Neural progenitor cell (in vitro differentiated cells): ENCODE measurements at regions not wholly inside any gene's neighbourhood (a gene's known extent, or its start where the extent isn't known, plus 50 kb on each side); places are given as distances from the start of the nearest gene placed in this dataset.

Source experiments
- EZH2 ChIP-seq: fragments of 200-600 bp; sonication (generic); IDR thresholded peaks from 2 replicates; pipeline ENCODE4 v1.6.1; 2017; ENCODE audit warnings: antibody characterized with exemption, mild to moderate bottlenecking, moderate library complexity
- EZH2phosphoT487 ChIP-seq: fragments of 200-600 bp; sonication (generic); IDR thresholded peaks from 2 replicates; pipeline ENCODE4 v1.6.1; 2017; ENCODE audit warnings: antibody characterized with exemption
- TF ChIP-seq, protein P1 (sequence below): fragments of 200-600 bp; sonication (generic); IDR thresholded peaks from 2 replicates; pipeline ENCODE4 v1.5.1; 2017; ENCODE audit warnings: antibody characterized with exemption, mild to moderate bottlenecking

DNA sequence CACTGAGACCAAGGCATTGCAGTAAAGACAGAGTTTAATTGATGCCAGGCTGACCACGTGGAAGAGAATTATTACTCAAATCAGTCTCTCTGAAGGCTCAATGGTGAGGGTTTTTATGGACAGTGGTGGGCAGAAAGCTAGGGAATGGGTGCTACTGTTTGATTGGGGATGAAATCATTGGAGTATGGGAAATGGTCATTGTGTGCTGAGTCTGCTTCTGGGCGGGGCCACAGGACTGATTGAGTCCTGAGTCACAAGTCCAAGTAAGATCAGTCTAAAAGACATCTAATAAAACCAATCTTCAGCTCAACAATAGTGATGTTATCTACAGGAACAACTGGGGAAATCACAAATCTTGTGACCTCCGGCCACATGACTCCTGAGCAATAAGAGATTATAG is 868.4 kb downstream of the SORCS3 start:
- TF ChIP-seq, protein P1, sequence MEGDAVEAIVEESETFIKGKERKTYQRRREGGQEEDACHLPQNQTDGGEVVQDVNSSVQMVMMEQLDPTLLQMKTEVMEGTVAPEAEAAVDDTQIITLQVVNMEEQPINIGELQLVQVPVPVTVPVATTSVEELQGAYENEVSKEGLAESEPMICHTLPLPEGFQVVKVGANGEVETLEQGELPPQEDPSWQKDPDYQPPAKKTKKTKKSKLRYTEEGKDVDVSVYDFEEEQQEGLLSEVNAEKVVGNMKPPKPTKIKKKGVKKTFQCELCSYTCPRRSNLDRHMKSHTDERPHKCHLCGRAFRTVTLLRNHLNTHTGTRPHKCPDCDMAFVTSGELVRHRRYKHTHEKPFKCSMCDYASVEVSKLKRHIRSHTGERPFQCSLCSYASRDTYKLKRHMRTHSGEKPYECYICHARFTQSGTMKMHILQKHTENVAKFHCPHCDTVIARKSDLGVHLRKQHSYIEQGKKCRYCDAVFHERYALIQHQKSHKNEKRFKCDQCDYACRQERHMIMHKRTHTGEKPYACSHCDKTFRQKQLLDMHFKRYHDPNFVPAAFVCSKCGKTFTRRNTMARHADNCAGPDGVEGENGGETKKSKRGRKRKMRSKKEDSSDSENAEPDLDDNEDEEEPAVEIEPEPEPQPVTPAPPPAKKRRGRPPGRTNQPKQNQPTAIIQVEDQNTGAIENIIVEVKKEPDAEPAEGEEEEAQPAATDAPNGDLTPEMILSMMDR, result no peak
- no peak for TF ChIP-seq EZH2phosphoT487
- no peak for TF ChIP-seq EZH2
